ENCODE measurements at regions not wholly inside any gene's neighbourhood (a gene's known extent, or its start where the extent isn't known, plus 50 kb on each side); places are given as distances from the start of the nearest gene placed in this dataset.

GRCh38 chr14:71236487-71236886 is 329.2 kb downstream of the PCNX1 start:
- no peak for TF ChIP-seq POLR2A (IDR thresholded peaks at IDR 0.05; ENCODE audit: low read length)
- no peak for TF ChIP-seq GATA1 (IDR thresholded peaks at IDR 0.05; ENCODE audit: low read depth, low read length)

All from erythroblast (primary cell).